Esophagus muscularis mucosa (tissue), 4 donors: ENCODE measurements at regions not wholly inside any gene's neighbourhood (a gene's known extent, or its start where the extent isn't known, plus 50 kb on each side); places are given as distances from the start of the nearest gene placed in this dataset.

ENCODE experiments used
- DNase-seq: peaks from one replicate; pipeline ENCODE4 v3.0.0-alpha.2; 2017; ENCODE audit errors: extremely low spot score
- H3K27ac ChIP-seq, 4 donors: fragments of 200-600 bp; sonication (generic); replicated peaks in 1 of 4; 1 replicate in 3 of 4; 2 replicates in 1 of 4; pipeline ENCODE4 v1.5.1; 2016 to 2019; ENCODE audit warnings: mild to moderate bottlenecking in 1 of 4
- H3K27me3 ChIP-seq, 4 donors: fragments of 200-600 bp; sonication (generic); one replicate each; pipeline versions ENCODE4 v1.5.1 to v1.6.0; 2016 to 2019
- H3K36me3 ChIP-seq, 4 donors: fragments of 200-600 bp; sonication (generic); one replicate each; pipeline ENCODE4 v1.5.1; 2016 to 2019
- H3K4me1 ChIP-seq, 4 donors: fragments of 200-600 bp; sonication (generic); one replicate each; pipeline ENCODE4 v1.5.1; 2016 to 2019
- H3K4me3 ChIP-seq, 4 donors: fragments of 200-600 bp; sonication (generic); 1 replicate in 2 of 4; 2 replicates in 2 of 4; pipeline ENCODE4 v1.5.1; 2016 to 2019; ENCODE audit warnings: mild to moderate bottlenecking in 4 of 4, moderate library complexity in 1 of 4
- H3K9me3 ChIP-seq, 4 donors: fragments of 200-600 bp; sonication (generic); 1 replicate in 3 of 4; 2 replicates in 1 of 4; pipeline ENCODE4 v1.5.1; 2016 to 2019
- CTCF ChIP-seq, 3 experiments: fragments of 200-600 bp in 2 of 3; fragments of 450-650 bp in 1 of 3; sonication (generic) in 2 of 3; IDR thresholded peaks; one replicate each; pipeline ENCODE4 v1.5.1; 2017 to 2019; ENCODE audit warnings: antibody characterized with exemption in 3 of 3, mild to moderate bottlenecking in 2 of 3, moderate library complexity in 1 of 3
- EP300 ChIP-seq: sonication (generic); formaldehyde crosslinking; IDR thresholded peaks from one replicate; pipeline ENCODE4 v1.6.1; 2017; ENCODE audit warnings: antibody characterized with exemption
- POLR2A ChIP-seq: fragments of 450-650 bp; IDR thresholded peaks from one replicate; pipeline ENCODE4 v1.6.1; 2017; ENCODE audit warnings: antibody characterized with exemption, moderate library complexity, mild to moderate bottlenecking, low read depth
- POLR2AphosphoS5 ChIP-seq, 2 donors: sonication (generic); formaldehyde crosslinking; IDR thresholded peaks; one replicate each; pipeline ENCODE4 v1.6.1; 2017; ENCODE audit warnings: antibody characterized with exemption in 2 of 2
- WGBS: methylation state at CpG from one replicate; pipeline ENCODE4 v1.1.5; 2018; 5-methylcytosine and 5-hydroxymethylcytosine counted together
- intact Hi-C: fragments of 100-400 bp; cut with DNase I; formaldehyde crosslinking; loops from one replicate; pipeline ENCODE4 v1.15.1; 2023

- Histone ChIP-seq H3K27me3 (no peaks in the 10 kb centered on the region), H3K9me3 (no peaks in the 10 kb centered on the region), H3K27ac (no peak overlapping the region), H3K4me3 (no peak overlapping the region), H3K4me1 (peaks cover 0 to 8% (median 3%) of the 10 kb centered on the region in 4 donors), H3K36me3 (no peaks in the 10 kb centered on the region)
- WGBS = 54% methylated on average over 2 of the region's 2 CpGs
- DNase-seq = no peak
- TF ChIP-seq CTCF (IDR thresholded peaks at IDR 0.05) (no peak), POLR2AphosphoS5 (IDR thresholded peaks at IDR 0.05) (no peak), POLR2A (no peak), EP300 (no peak)
- intact Hi-C loops = no loop called here
Observed at GRCh38 chr10:114885443-114885842, 52.6 kb upstream of the TRUB1 start.
